ELF-1 (cell line): ENCODE measurements at regions not wholly inside any gene's neighbourhood (a gene's known extent, or its start where the extent isn't known, plus 50 kb on each side); places are given as distances from the start of the nearest gene placed in this dataset.
"Not testable (repeated sequence)": the region's sequence is repeated elsewhere in the genome, so short reads cannot be mapped to it uniquely, and the experiment has no call there.

Source experiments
- DNase-seq: peaks from one replicate; pipeline ENCODE4 v3.0.0-alpha.2; 2016; ENCODE audit warnings: low read depth, low spot score

- DNase-seq, result no peak
Observed at GRCh38 chr22:49355211-49355920, 472.3 kb downstream of the BRD1 start.

GRCh38 chr22:49354516-49355210 lies 473.0 kb downstream of the BRD1 start:
- no peak for DNase-seq

GRCh38 chr22:49353235-49353634 lies 474.4 kb downstream of the BRD1 start:
- no peak for DNase-seq

- DNase-seq, result no peak
Observed at GRCh38 chr22:49352361-49353169, 475.1 kb downstream of the BRD1 start.

GRCh38 chr22:49351761-49352227 lies 475.9 kb downstream of the BRD1 start:
- no peak for DNase-seq

- DNase-seq, result no peak
Observed at GRCh38 chr22:49350441-49351121, 477.1 kb downstream of the BRD1 start.

- no peak for DNase-seq
Observed at GRCh38 chr22:49349841-49350381, 477.8 kb downstream of the BRD1 start.

- DNase-seq, result no peak
Observed at GRCh38 chr22:49349181-49349835, 478.4 kb downstream of the BRD1 start.

- DNase-seq, result no peak
Observed at GRCh38 chr22:49348631-49349030, 479.0 kb downstream of the BRD1 start.

GRCh38 chr22:49347376-49347775 lies 480.3 kb downstream of the BRD1 start:
- DNase-seq, result no peak

GRCh38 chr22:49345896-49346295 lies 481.8 kb downstream of the BRD1 start:
- DNase-seq, result no peak

- DNase-seq, result no peak
Observed at GRCh38 chr22:49344656-49345055, 483.0 kb downstream of the BRD1 start.

- no peak for DNase-seq
Observed at GRCh38 chr22:49344161-49344560, 483.5 kb downstream of the BRD1 start.

- DNase-seq, result no peak
Observed at GRCh38 chr22:49340406-49340805, 487.3 kb downstream of the BRD1 start.

- DNase-seq, result not testable (repeated sequence)
Observed at GRCh38 chr22:49336483-49336882, 491.2 kb downstream of the BRD1 start.

GRCh38 chr22:49334976-49335375 lies 492.7 kb downstream of the BRD1 start:
- DNase-seq, result no peak

GRCh38 chr22:49334449-49334789 lies 493.3 kb downstream of the BRD1 start:
- DNase-seq, result no peak

GRCh38 chr22:49333206-49333605 lies 494.5 kb downstream of the BRD1 start:
- no peak for DNase-seq

GRCh38 chr22:49332691-49333090 lies 495.0 kb downstream of the BRD1 start:
- DNase-seq, result no peak

GRCh38 chr22:49331878-49332277 lies 495.8 kb downstream of the BRD1 start:
- no peak for DNase-seq

- no peak for DNase-seq
Observed at GRCh38 chr22:49331223-49331815, 496.4 kb downstream of the BRD1 start.
